Stimulated activated naive CD8-positive, alpha-beta T cell treated with anti-CD3 and anti-CD28 coated beads, Interleukin-15, Interleukin-2, amounts not matched to agents 100 U/mL and 50 U/mL, for 24 hours (primary cell): ENCODE measurements at regions not wholly inside any gene's neighbourhood (a gene's known extent, or its start where the extent isn't known, plus 50 kb on each side); places are given as distances from the start of the nearest gene placed in this dataset.
"Not testable (repeated sequence)": the region's sequence is repeated elsewhere in the genome, so short reads cannot be mapped to it uniquely, and the experiment has no call there.

Source experiments
- ATAC-seq: fragments of 150-1000 bp; cut with Tn5 transposase; one replicate; pipeline ENCODE4 v1.10.0; 2021
- DNase-seq: peaks from one replicate; pipeline ENCODE4 v3.0.0; 2021

- no peak for ATAC-seq
- DNase-seq, result no peak
Observed at GRCh38 chr15:77862651-77863104, 214.8 kb downstream of the TBC1D2B start.

GRCh38 chr15:77861997-77862635 is 215.4 kb downstream of the TBC1D2B start:
- ATAC-seq, result not testable (repeated sequence)

GRCh38 chr15:77860071-77860691 is 217.3 kb downstream of the TBC1D2B start:
- ATAC-seq (no peak), DNase-seq (no peak)

More at GRCh38 chr15:77861997-77862635, 215.4 kb downstream of the TBC1D2B start:
- not testable (repeated sequence) for DNase-seq

- DNase-seq, result no peak
- no peak for ATAC-seq
Observed at GRCh38 chr15:77859491-77860060, 217.9 kb downstream of the TBC1D2B start.

GRCh38 chr15:77858792-77859490 is 218.6 kb downstream of the TBC1D2B start:
- DNase-seq (no peak), ATAC-seq (no peak)

- ATAC-seq (no peak), DNase-seq (no peak)
Observed at GRCh38 chr15:77857419-77857818, 220.1 kb downstream of the TBC1D2B start.

GRCh38 chr15:77856705-77857346 is 220.7 kb downstream of the TBC1D2B start:
- ATAC-seq (no peak), DNase-seq (no peak)

GRCh38 chr15:77855871-77856270 is 221.6 kb downstream of the TBC1D2B start:
- ATAC-seq, result no peak
- no peak for DNase-seq

GRCh38 chr15:77854980-77855379 is 222.3 kb upstream of the LINGO1 start:
- DNase-seq (no peak), ATAC-seq (no peak)

GRCh38 chr15:77853910-77854309 is 221.2 kb upstream of the LINGO1 start:
- ATAC-seq (no peak), DNase-seq (no peak)

- no peak for ATAC-seq
- DNase-seq, result no peak
Observed at GRCh38 chr15:77853008-77853328, 220.3 kb upstream of the LINGO1 start.

- no peak for DNase-seq
- no peak for ATAC-seq
Observed at GRCh38 chr15:77852241-77853007, 219.7 kb upstream of the LINGO1 start.

GRCh38 chr15:77851691-77852090 is 219.0 kb upstream of the LINGO1 start:
- no peak for ATAC-seq
- DNase-seq, result no peak

- no peak for ATAC-seq
- no peak for DNase-seq
Observed at GRCh38 chr15:77851086-77851485, 218.4 kb upstream of the LINGO1 start.

GRCh38 chr15:77846986-77847385 is 214.3 kb upstream of the LINGO1 start:
- ATAC-seq, result no peak
- DNase-seq, result no peak

GRCh38 chr15:77846360-77846759 is 213.6 kb upstream of the LINGO1 start:
- ATAC-seq (no peak), DNase-seq (no peak)

GRCh38 chr15:77844798-77845446 is 212.2 kb upstream of the LINGO1 start:
- no peak for DNase-seq
- ATAC-seq, result no peak

GRCh38 chr15:77843546-77843945 is 210.8 kb upstream of the LINGO1 start:
- no peak for ATAC-seq
- DNase-seq, result no peak

- ATAC-seq (no peak), DNase-seq (no peak)
Observed at GRCh38 chr15:77840991-77841775, 208.5 kb upstream of the LINGO1 start.
